Ammon's horn (tissue), 1 donor: ENCODE measurements at regions not wholly inside any gene's neighbourhood (a gene's known extent, or its start where the extent isn't known, plus 50 kb on each side); places are given as distances from the start of the nearest gene placed in this dataset.
"Not testable (repeated sequence)": the region's sequence is repeated elsewhere in the genome, so short reads cannot be mapped to it uniquely, and the experiment has no call there.

Experiments
- DNase-seq: peaks from one replicate; pipeline ENCODE4 v3.0.0-alpha.2; 2016; ENCODE audit warnings: low spot score

GRCh38 chr5:84790406-84790805 is 405.7 kb upstream of the EDIL3 start:
- no peak for DNase-seq

- no peak for DNase-seq
Measured at GRCh38 chr5:84783003-84783402, 398.3 kb upstream of the EDIL3 start.

GRCh38 chr5:84779186-84779585 is 394.5 kb upstream of the EDIL3 start:
- no peak for DNase-seq

GRCh38 chr5:84764227-84764626 is 379.5 kb upstream of the EDIL3 start:
- DNase-seq = no peak

GRCh38 chr5:84758008-84758407 is 373.3 kb upstream of the EDIL3 start:
- no peak for DNase-seq

GRCh38 chr5:84752780-84753179 is 368.1 kb upstream of the EDIL3 start:
- no peak for DNase-seq

- DNase-seq = no peak
Measured at GRCh38 chr5:84748313-84748712, 363.6 kb upstream of the EDIL3 start.

- not testable (repeated sequence) for DNase-seq
Measured at GRCh38 chr5:84746280-84746679, 361.6 kb upstream of the EDIL3 start.

- no peak for DNase-seq
Measured at GRCh38 chr5:84741056-84741455, 356.4 kb upstream of the EDIL3 start.

- peak; percentile 71 for DNase-seq
Measured at GRCh38 chr5:84729326-84729725, 344.6 kb upstream of the EDIL3 start.

GRCh38 chr5:84727708-84728107 is 343.0 kb upstream of the EDIL3 start:
- no peak for DNase-seq

GRCh38 chr5:84725946-84726570 is 341.4 kb upstream of the EDIL3 start:
- no peak for DNase-seq

- DNase-seq = peak; percentile 46
Measured at GRCh38 chr5:84724683-84725082, 340.0 kb upstream of the EDIL3 start.

GRCh38 chr5:84724181-84724580 is 339.5 kb upstream of the EDIL3 start:
- no peak for DNase-seq

- DNase-seq = no peak
Measured at GRCh38 chr5:84718377-84718776, 333.7 kb upstream of the EDIL3 start.

- no peak for DNase-seq
Measured at GRCh38 chr5:84715686-84716085, 331.0 kb upstream of the EDIL3 start.

GRCh38 chr5:84715091-84715490 is 330.4 kb upstream of the EDIL3 start:
- DNase-seq = no peak

GRCh38 chr5:84709075-84709474 is 324.4 kb upstream of the EDIL3 start:
- no peak for DNase-seq

GRCh38 chr5:84706678-84707641 is 322.3 kb upstream of the EDIL3 start:
- no peak for DNase-seq

GRCh38 chr5:84700545-84700944 is 315.9 kb upstream of the EDIL3 start:
- not testable (repeated sequence) for DNase-seq

- DNase-seq = no peak
Measured at GRCh38 chr5:84696651-84697050, 312.0 kb upstream of the EDIL3 start.

GRCh38 chr5:84695330-84695729 is 310.6 kb upstream of the EDIL3 start:
- DNase-seq = no peak

- peak; percentile 38 for DNase-seq
Measured at GRCh38 chr5:84693256-84693655, 308.6 kb upstream of the EDIL3 start.
